K562 (cell line): ENCODE measurements at regions not wholly inside any gene's neighbourhood (a gene's known extent, or its start where the extent isn't known, plus 50 kb on each side); places are given as distances from the start of the nearest gene placed in this dataset.

ENCODE experiments used
- ATAC-seq: fragments of 200-7000 bp; cut with Tn5 transposase; 3 replicates; pipeline ENCODE4 v1.9.1; 2020; ENCODE audit warnings: moderate library complexity
- BruUV-seq: library from RNA; stranded (reverse); fragments of 400-500 nt; replicated peaks from 2 replicates; lab custom pipeline; 2021; lab: Mats Ljungman, UMichigan
- CTCF ChIA-PET: fragments of 300-600 bp; formaldehyde crosslinking; extraction: SDS; loops from one replicate; lab custom pipeline; 2021; ENCODE audit warnings: low intra/inter-chr PET ratio; lab: Yijun Ruan, JAX
- POLR2A ChIA-PET: fragments of 300-600, 350-650 bp; sonication (Branson Sonifier 250); formaldehyde crosslinking; extraction: SDS; loops from one replicate; lab custom pipeline; 2021; ENCODE audit warnings: antibody characterized with exemption, inconsistent platforms; lab: Yijun Ruan, JAX
- DNase-seq, 4 experiments: peaks; one replicate each; pipeline versions ENCODE4 v3.0.0 to v3.0.0-alpha.2; 2011 to 2018; ENCODE audit warnings: low spot score in 3 of 4, mixed read lengths in 3 of 4; ENCODE audit errors: extremely low read depth in 1 of 4
- FAIRE-seq: peaks from 2 replicates; lab custom pipeline; 2011; peaks lifted over from hg19 to GRCh38; lab: Jason Lieb, UNC
- H2AFZ ChIP-seq: 2 replicates; pipeline ENCODE4 v1.6.0; 2011; ENCODE audit warnings: low read depth, low read length, control low read depth, inconsistent platforms
- H3K27ac ChIP-seq: fragments of 200-600 bp; 3 replicates; pipeline ENCODE4 v1.8.0; 2011; ENCODE audit warnings: low read depth, mild to moderate bottlenecking, control low read depth, inconsistent platforms, low read length, moderate library complexity, mixed read lengths; ENCODE audit errors: extremely low read depth
- H3K27me3 ChIP-seq, 2 experiments: fragments of 300-600 bp in 1 of 2; 2 replicates in 1 of 2; 3 replicates in 1 of 2; pipeline versions ENCODE4 v1.6.0 to v1.8.0; 2011; ENCODE audit warnings: inconsistent platforms in 2 of 2, low read length in 2 of 2, mild to moderate bottlenecking in 1 of 2, mixed read lengths in 1 of 2, moderate library complexity in 1 of 2; ENCODE audit not compliant: control insufficient read depth in 2 of 2, insufficient read depth in 2 of 2
- H3K36me3 ChIP-seq: fragments of 300-600 bp; 3 replicates; pipeline ENCODE4 v1.8.0; 2011; ENCODE audit warnings: mild to moderate bottlenecking, low read length, inconsistent platforms; ENCODE audit not compliant: control insufficient read depth, insufficient read depth
- H3K4me1 ChIP-seq, 2 experiments: fragments of 200-600 bp in 1 of 2; replicated peaks in 1 of 2; 2 replicates in 1 of 2; 3 replicates in 1 of 2; pipeline versions ENCODE4 v1.5.1 to v1.8.0; 2011; ENCODE audit warnings: inconsistent platforms in 2 of 2, low read length in 2 of 2, mild to moderate bottlenecking in 1 of 2, mixed read lengths in 1 of 2, moderate library complexity in 1 of 2; ENCODE audit not compliant: control insufficient read depth in 2 of 2, insufficient read depth in 2 of 2
- H3K4me2 ChIP-seq: 2 replicates; pipeline ENCODE4 v1.6.1; 2011; ENCODE audit warnings: low read length, control low read depth, inconsistent platforms, mixed read lengths; ENCODE audit not compliant: insufficient read depth
- H3K4me3 ChIP-seq: fragments of 200-600 bp; sonication (generic), shearing (Covaris generic); 2 replicates; pipeline ENCODE4 v1.5.1; 2016; ENCODE audit warnings: control low read depth, inconsistent platforms
- H3K79me2 ChIP-seq: fragments of 200-600 bp; 3 replicates; pipeline ENCODE4 v1.8.0; 2011; ENCODE audit warnings: low read length, inconsistent platforms; ENCODE audit not compliant: control insufficient read depth, insufficient read depth
- H3K9ac ChIP-seq, 2 experiments: 2 replicates each; pipeline versions ENCODE4 v1.6.0 to v1.6.1; 2011; ENCODE audit warnings: low read depth in 2 of 2, low read length in 2 of 2, control low read depth in 1 of 2, inconsistent platforms in 1 of 2, mild to moderate bottlenecking in 1 of 2, mixed read lengths in 1 of 2; ENCODE audit not compliant: insufficient read depth in 1 of 2
- H3K9me1 ChIP-seq: one replicate; pipeline ENCODE4 v1.6.0; 2011; ENCODE audit warnings: inconsistent platforms, mild to moderate bottlenecking, low read length, moderate library complexity; ENCODE audit not compliant: control insufficient read depth, insufficient read depth
- H3K9me3 ChIP-seq: replicated peaks from 2 replicates; pipeline ENCODE4 v1.5.1; 2011; ENCODE audit warnings: low read depth, low read length, inconsistent platforms; ENCODE audit not compliant: control insufficient read depth, insufficient read depth
- H4K20me1 ChIP-seq: replicated peaks from 2 replicates; pipeline ENCODE4 v1.6.1; 2011; ENCODE audit warnings: low read length, inconsistent platforms, mixed read lengths; ENCODE audit not compliant: control insufficient read depth, insufficient read depth
- ARNT ChIP-seq, 2 experiments: fragments of 450-650 bp; IDR thresholded peaks; 2 replicates each; pipeline ENCODE4 v1.6.1; 2016; ENCODE audit warnings: mild to moderate bottlenecking in 1 of 2
- DLX4 ChIP-seq: fragments of 250-450 bp; sonication (Bioruptor Pico); IDR thresholded peaks from 2 replicates; pipeline ENCODE4 v1.6.1; 2021; ENCODE audit warnings: mild to moderate bottlenecking
- FUS ChIP-seq: fragments of 200-400 bp; formaldehyde crosslinking; optimal IDR thresholded peaks from 2 replicates; pipeline ENCODE3; 2017; ENCODE audit warnings: low read depth, low read length
- MEF2D ChIP-seq: conservative IDR thresholded peaks from 2 replicates; pipeline ENCODE4 v1.6.1; 2016; ENCODE audit warnings: low read depth, missing genetic modification characterization, missing compliant biosample characterization
- MYNN ChIP-seq, 2 experiments: sonication (generic); formaldehyde crosslinking in 1 of 2; IDR thresholded peaks; 2 replicates each; pipeline versions ENCODE4 v1.5.0 to v1.6.1; 2016 to 2020; ENCODE audit warnings: antibody characterized with exemption in 1 of 2, missing genetic modification reagents in 1 of 2
- NFIC ChIP-seq: fragments of 450-650 bp; IDR thresholded peaks from 2 replicates; pipeline ENCODE4 v1.6.1; 2017; ENCODE audit warnings: mild to moderate bottlenecking, inconsistent platforms
- PML ChIP-seq: IDR thresholded peaks from 2 replicates; pipeline ENCODE4 v1.6.1; 2012; ENCODE audit warnings: low read length, inconsistent platforms
- TARDBP ChIP-seq: fragments of 450-650 bp; IDR thresholded peaks from 2 replicates; pipeline ENCODE4 v1.6.1; 2016
- TRIM24 ChIP-seq, 2 experiments: fragments of 450-650 bp; IDR thresholded peaks; 2 replicates each; pipeline ENCODE4 v1.6.1; 2016
- ZNF134 ChIP-seq: fragments of 250-450 bp; sonication (Bioruptor Pico); conservative IDR thresholded peaks from 2 replicates; pipeline ENCODE4 v1.4.0; 2020
- ZNF140 ChIP-seq: fragments of 250-450 bp; sonication (Bioruptor Pico); IDR thresholded peaks from 2 replicates; pipeline ENCODE4 v1.8.0; 2021; ENCODE audit warnings: moderate library complexity, mild to moderate bottlenecking, inconsistent platforms
- ZNF324 ChIP-seq: fragments of 250-450 bp; sonication (Bioruptor Pico); IDR thresholded peaks from 2 replicates; pipeline ENCODE4 v1.4.0; 2020; ENCODE audit warnings: mild to moderate bottlenecking
- WGBS: fragments of 100-300 bp; shearing (Covaris generic); methylation state at CpG from one replicate; pipeline ENCODE4 v1.1.6; 2016; ENCODE audit warnings: low coverage, mixed read lengths; ENCODE audit not compliant: insufficient coverage; ENCODE audit errors: missing lambda C conversion rate; 5-methylcytosine and 5-hydroxymethylcytosine counted together
- in situ Hi-C: fragments of 300-500 bp; cut with MboI; formaldehyde crosslinking; loops from 4 replicates; pipeline ENCODE4 v1.15.0; 2018; ENCODE audit warnings: inconsistent platforms, mixed read lengths
- intact Hi-C: fragments of 100-400 bp; cut with micrococcal nuclease; formaldehyde crosslinking; loops from 2 replicates; pipeline ENCODE4 v1.14.2; 2022
- TF ChIP-seq, protein P1 (sequence below): fragments of 450-650 bp; IDR thresholded peaks from 2 replicates; pipeline ENCODE4 v1.6.1; 2016; ENCODE audit warnings: missing biosample characterization, missing genetic modification characterization
- TF ChIP-seq, protein P2 (sequence below): IDR thresholded peaks from 2 replicates; pipeline ENCODE4 v1.6.1; 2011; ENCODE audit not compliant: insufficient read length; ENCODE audit errors: extremely low read depth

GRCh38 chr1:222232842-222233241 is 315.1 kb downstream of the HHIPL2 start:
- no peak overlapping the region for H3K9ac ChIP-seq
- no TSS peak for BruUV-seq
- in situ Hi-C loops, result no loop called here
- intact Hi-C loops, result loop anchor here (2.0 to 5.0 kb wide), 2 partner anchors 154 to 222 kb away; no protein-coding TSS in a partner anchor
- ATAC-seq (no peak), FAIRE-seq (no peak), DNase-seq (no peak)
- H4K20me1 ChIP-seq, result no peaks in the 10 kb centered on the region
- H2AFZ ChIP-seq, result no peak overlapping the region
- no peaks in the 10 kb centered on the region for H3K4me1 ChIP-seq
- TF ChIP-seq FUS (no peak), ZNF134 (CRISPR knock-in tag) (no peak), NFIC (no peak), MYNN (IDR thresholded peaks at IDR 0.05) (no peak), MYNN (CRISPR knock-in tag; IDR thresholded peaks at IDR 0.05) (no peak), TRIM24 (IDR thresholded peaks at IDR 0.05) (no peak), ARNT (IDR thresholded peaks at IDR 0.05) (no peak)
- H3K4me2 ChIP-seq, result no peak overlapping the region
- H3K9me3 ChIP-seq, result no peaks in the 10 kb centered on the region
- ChIA-PET POLR2A (no interaction called here), CTCF (interaction anchor here (0.7 kb wide), 1 partner anchor 154 kb away, joined by 4 read pairs; no protein-coding TSS in a partner anchor)
- no peak overlapping the region for H3K4me3 ChIP-seq
- no peaks in the 10 kb centered on the region for H3K36me3 ChIP-seq
- no peak overlapping the region for H3K27ac ChIP-seq
- H3K9me1 ChIP-seq, result no peaks in the 10 kb centered on the region
- H3K79me2 ChIP-seq, result no peaks in the 10 kb centered on the region
- no peaks in the 10 kb centered on the region for H3K27me3 ChIP-seq

GRCh38 chr1:222229672-222230312 is 318.1 kb downstream of the HHIPL2 start:
- FAIRE-seq, result no peak
- no peaks in the 10 kb centered on the region for H3K27me3 ChIP-seq
- no peak overlapping the region for H3K27ac ChIP-seq
- H3K4me2 ChIP-seq, result no peak overlapping the region
- no peaks in the 10 kb centered on the region for H3K36me3 ChIP-seq
- H2AFZ ChIP-seq, result no peak overlapping the region
- no peaks in the 10 kb centered on the region for H3K4me1 ChIP-seq
- no peak overlapping the region for H3K4me3 ChIP-seq
- ATAC-seq, result no peak
- in situ Hi-C loops (no loop called here), intact Hi-C loops (loop anchor here (5.0 kb wide), 1 partner anchor 158 kb away; no protein-coding TSS in a partner anchor)
- H3K79me2 ChIP-seq, result no peaks in the 10 kb centered on the region
- H3K9me1 ChIP-seq, result no peaks in the 10 kb centered on the region
- no peaks in the 10 kb centered on the region for H3K9me3 ChIP-seq
- no peak for DNase-seq
- ChIA-PET POLR2A (no interaction called here), CTCF (no interaction called here)
- no peak overlapping the region for H3K9ac ChIP-seq
- H4K20me1 ChIP-seq, result no peaks in the 10 kb centered on the region
- no TSS peak for BruUV-seq
- 2% methylated on average over 4 of the region's 4 CpGs for WGBS
- TF ChIP-seq ZNF324 (no peak), ZNF140 (CRISPR knock-in tag) (no peak), TARDBP (no peak), PML (no peak), MEF2D (tag) (no peak), DLX4 (no peak)
- TF ChIP-seq, protein P1, sequence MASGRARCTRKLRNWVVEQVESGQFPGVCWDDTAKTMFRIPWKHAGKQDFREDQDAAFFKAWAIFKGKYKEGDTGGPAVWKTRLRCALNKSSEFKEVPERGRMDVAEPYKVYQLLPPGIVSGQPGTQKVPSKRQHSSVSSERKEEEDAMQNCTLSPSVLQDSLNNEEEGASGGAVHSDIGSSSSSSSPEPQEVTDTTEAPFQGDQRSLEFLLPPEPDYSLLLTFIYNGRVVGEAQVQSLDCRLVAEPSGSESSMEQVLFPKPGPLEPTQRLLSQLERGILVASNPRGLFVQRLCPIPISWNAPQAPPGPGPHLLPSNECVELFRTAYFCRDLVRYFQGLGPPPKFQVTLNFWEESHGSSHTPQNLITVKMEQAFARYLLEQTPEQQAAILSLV, result no peak
- TF ChIP-seq, protein P2, sequence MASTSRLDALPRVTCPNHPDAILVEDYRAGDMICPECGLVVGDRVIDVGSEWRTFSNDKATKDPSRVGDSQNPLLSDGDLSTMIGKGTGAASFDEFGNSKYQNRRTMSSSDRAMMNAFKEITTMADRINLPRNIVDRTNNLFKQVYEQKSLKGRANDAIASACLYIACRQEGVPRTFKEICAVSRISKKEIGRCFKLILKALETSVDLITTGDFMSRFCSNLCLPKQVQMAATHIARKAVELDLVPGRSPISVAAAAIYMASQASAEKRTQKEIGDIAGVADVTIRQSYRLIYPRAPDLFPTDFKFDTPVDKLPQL, result no peak
